ENCODE measurements at regions not wholly inside any gene's neighbourhood (a gene's known extent, or its start where the extent isn't known, plus 50 kb on each side); places are given as distances from the start of the nearest gene placed in this dataset.

GRCh38 chr21:16993416-16994038, 519.3 kb upstream of the CXADR start:
- no peak for TF ChIP-seq CTCF (IDR thresholded peaks at IDR 0.05)
- no peak for TF ChIP-seq POLR2AphosphoS5 (IDR thresholded peaks at IDR 0.05)
- no peak for TF ChIP-seq POLR2A (IDR thresholded peaks at IDR 0.05)

Data from suprapubic skin (tissue), 4 donors.